ENCODE measurements at regions not wholly inside any gene's neighbourhood (a gene's known extent, or its start where the extent isn't known, plus 50 kb on each side); places are given as distances from the start of the nearest gene placed in this dataset.
A peak's percentile ranks its signal among the peaks of the same experiment; 100 is the strongest.

GRCh38 chr1:178581351-178582303 is 68.7 kb downstream of the TEX35 start:
- Histone ChIP-seq H3K4me1 (replicated peaks in 1 of 4; ENCODE audit: control insufficient read depth in 3 of 4, insufficient read depth in 4 of 4, low read length in 3 of 4) (peaks cover 8 to 13% (median 12%) of the 10 kb centered on the region in 4 experiments), H3K79me1 (ENCODE audit: low read depth, low read length) (no peaks in the 10 kb centered on the region), H3K9ac (replicated peaks in 1 of 4; ENCODE audit: extremely low read depth in 1 of 4, low read depth in 3 of 4, low read length in 3 of 4) (peak overlapping the region in 2 of 4 experiments; percentile 13 to 23; a peak in 1 of 7 replicates), H3K4ac (replicated peaks; ENCODE audit: insufficient read length, low read depth, low read length) (no peak overlapping the region), H2AFZ (ENCODE audit: low read length) (no peak overlapping the region), H3K27me3 (replicated peaks in 1 of 4; ENCODE audit: control insufficient read depth in 3 of 4, extremely low read depth in 1 of 4, insufficient read depth in 3 of 4, low read length in 3 of 4) (no peaks in the 10 kb centered on the region; a peak in 2 of 7 replicates), H3K9me3 (ENCODE audit: insufficient read depth in 2 of 2, low read depth in 1 of 2, low read length in 1 of 2) (no peaks in the 10 kb centered on the region), H3K23me2 (ENCODE audit: low read depth, low read length) (no peaks in the 10 kb centered on the region), H2BK20ac (ENCODE audit: low read length) (no peak overlapping the region), H3K79me2 (ENCODE audit: control insufficient read depth in 1 of 2, insufficient read depth in 2 of 2, low read length in 2 of 2) (no peaks in the 10 kb centered on the region), H2BK120ac (replicated peaks; ENCODE audit: low read depth, low read length) (peak overlapping the region; percentile 24), H2BK15ac (ENCODE audit: low read length) (no peak overlapping the region), H3K18ac (ENCODE audit: extremely low read depth, low read length) (peak overlapping the region; percentile 56; the same call in 1 of the 2 replicates), H3K56ac (replicated peaks; ENCODE audit: insufficient read length, low read depth, low read length) (no peak overlapping the region), H3K4me3 (ENCODE audit: extremely low read depth in 1 of 4, insufficient read depth in 2 of 4, low read depth in 3 of 4, low read length in 4 of 4) (peak overlapping the region in 2 of 4 experiments; percentile 1 to 5; a peak in 2 of 8 replicates), H4K20me1 (replicated peaks in 1 of 2; ENCODE audit: control insufficient read depth in 1 of 2, insufficient read depth in 2 of 2, low read length in 2 of 2) (no peaks in the 10 kb centered on the region), H4K91ac (replicated peaks; ENCODE audit: insufficient read length, low read length) (peak overlapping the region; percentile 70), H3K23ac (ENCODE audit: insufficient read length) (no peak overlapping the region), H2BK5ac (ENCODE audit: low read depth, low read length) (no peak overlapping the region), H3K4me2 (ENCODE audit: insufficient read depth in 1 of 2, low read depth in 2 of 2, low read length in 2 of 2) (peak overlapping the region; percentile 46 to 58), H2AK5ac (ENCODE audit: low read depth, low read length) (no peak overlapping the region), H3K36me3 (ENCODE audit: control insufficient read depth in 2 of 4, insufficient read depth in 4 of 4, low read length in 3 of 4) (no peaks in the 10 kb centered on the region), H4K8ac (ENCODE audit: extremely low read depth, insufficient read depth, low read length) (no peak overlapping the region), H2BK12ac (ENCODE audit: low read depth, low read length) (peak overlapping the region; percentile 77), H3K27ac (ENCODE audit: low read depth, low read length) (peak overlapping the region; percentile 59; the same call in 1 of the 2 replicates), H4K5ac (ENCODE audit: insufficient read length, low read depth, low read length) (no peak overlapping the region), H3K14ac (ENCODE audit: insufficient read length) (no peak overlapping the region)
- WGBS, 2 experiments (ENCODE audit: extremely low coverage in 1 of 2, insufficient coverage in 1 of 2, insufficient read length in 1 of 2, insufficient replicate concordance in 2 of 2, low coverage in 1 of 2, low lambda C conversion rate in 2 of 2, missing lambda C conversion rate in 1 of 2) = 33% methylated on average over 12 of the region's 12 CpGs; no CpG with 5 or more reads in 1 of the 2 experiments
- ChIA-PET CTCF (ENCODE audit: partially characterized antibody) (interaction anchor here (0.8 to 2.4 kb wide), 17 partner anchors 9 to 421 kb away, joined by 3 to 11 read pairs (median 3); no protein-coding TSS in a partner anchor), POLR2A (ENCODE audit: partially characterized antibody) (interaction anchor here (1.2 to 1.4 kb wide), 2 partner anchors 9 to 145 kb away, joined by 3 read pairs; no protein-coding TSS in a partner anchor)
- FAIRE-seq = peak; percentile 82
- DNase-seq (ENCODE audit: low read depth in 1 of 2, low spot score in 2 of 2) = peak; percentile 51 to 62
- TF ChIP-seq RXRA (IDR thresholded peaks at IDR 0.05; ENCODE audit: insufficient read depth, low read depth, low read length) = no peak
- TF ChIP-seq EZH2 (IDR thresholded peaks at IDR 0.05; ENCODE audit: low read depth, low read length, severe bottlenecking) = no peak
- TF ChIP-seq SP1 (IDR thresholded peaks at IDR 0.05; ENCODE audit: low read depth, low read length) = peak; percentile 20; the same call in 1 of the 2 replicates
- TF ChIP-seq YY1 (IDR thresholded peaks at IDR 0.05; ENCODE audit: low read depth, low read length) = peak; percentile 37; the same call in 1 of the 2 replicates
- peak in 2 of 3 experiments; percentile 30 to 31; a peak in 2 of 4 replicates for TF ChIP-seq CTCF (IDR thresholded peaks at IDR 0.05; ENCODE audit: control extremely low read depth in 1 of 3, insufficient read depth in 1 of 3, low read depth in 1 of 3, low read length in 3 of 3)
- no peak for TF ChIP-seq GABPA (IDR thresholded peaks at IDR 0.05; ENCODE audit: borderline replicate concordance, insufficient read depth, low read length)
- 0 out of 4 replicates have a peak, but pooled peaks of 1 of the 2 experiments have one; percentile 20 for TF ChIP-seq RAD21 (IDR thresholded peaks at IDR 0.05 in 1 of 2, conservative IDR thresholded peaks at IDR 0.05 in 1 of 2; ENCODE audit: low read depth in 2 of 2, low read length in 2 of 2)
